KOPT-K1 (cell line): ENCODE measurements at regions not wholly inside any gene's neighbourhood (a gene's known extent, or its start where the extent isn't known, plus 50 kb on each side); places are given as distances from the start of the nearest gene placed in this dataset.
"Not testable (repeated sequence)": the region's sequence is repeated elsewhere in the genome, so short reads cannot be mapped to it uniquely, and the experiment has no call there.

Experiments
- H3K27ac ChIP-seq: fragments of 200-600 bp; sonication (generic); 2 replicates; pipeline ENCODE4 v1.5.1; 2016; ENCODE audit warnings: antibody characterized with exemption, mild to moderate bottlenecking, low read depth, low read length; ENCODE audit not compliant: poor library complexity, severe bottlenecking
- H3K36me3 ChIP-seq: fragments of 200-600 bp; sonication (generic); 2 replicates; pipeline ENCODE4 v1.5.1; 2017; ENCODE audit warnings: antibody characterized with exemption, mild to moderate bottlenecking, low read length, moderate library complexity; ENCODE audit not compliant: insufficient read depth
- H3K9me3 ChIP-seq: fragments of 200-600 bp; sonication (generic); 2 replicates; pipeline ENCODE4 v1.5.1; 2017; ENCODE audit warnings: antibody characterized with exemption, low read length, mild to moderate bottlenecking; ENCODE audit not compliant: insufficient read depth, poor library complexity, severe bottlenecking

- Histone ChIP-seq H3K9me3 (no peaks in the 10 kb centered on the region), H3K27ac (no peak overlapping the region), H3K36me3 (no peaks in the 10 kb centered on the region)
These were observed 186.8 kb upstream of the RND3 start for GRCh38 chr2:150674283-150674682.

DNA sequence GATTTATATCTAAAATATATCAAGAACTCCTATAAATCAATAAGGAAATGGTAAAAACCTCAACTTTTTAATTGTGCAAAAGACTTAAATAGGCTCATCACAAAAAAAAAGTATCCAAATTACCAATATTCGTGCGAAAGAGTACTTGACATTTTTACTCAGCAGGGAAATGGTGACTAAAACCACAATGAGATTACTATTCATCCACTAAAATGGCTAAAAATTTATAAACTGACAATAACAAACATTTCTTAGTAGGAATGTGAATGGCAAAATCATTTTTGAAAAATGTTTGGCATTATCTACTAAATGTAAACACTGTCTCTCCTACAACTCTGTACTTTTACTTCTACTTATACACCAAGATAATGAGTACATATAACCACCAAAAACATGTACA lies 184.8 kb upstream of the RND3 start:
- H3K9me3 ChIP-seq: no peaks in the 10 kb centered on the region
- no peaks in the 10 kb centered on the region for H3K36me3 ChIP-seq
- no peak overlapping the region for H3K27ac ChIP-seq

- Histone ChIP-seq H3K27ac (no peak overlapping the region), H3K9me3 (no peaks in the 10 kb centered on the region), H3K36me3 (no peaks in the 10 kb centered on the region)
These were observed 182.0 kb upstream of the RND3 start for GRCh38 chr2:150669492-150669891.

DNA sequence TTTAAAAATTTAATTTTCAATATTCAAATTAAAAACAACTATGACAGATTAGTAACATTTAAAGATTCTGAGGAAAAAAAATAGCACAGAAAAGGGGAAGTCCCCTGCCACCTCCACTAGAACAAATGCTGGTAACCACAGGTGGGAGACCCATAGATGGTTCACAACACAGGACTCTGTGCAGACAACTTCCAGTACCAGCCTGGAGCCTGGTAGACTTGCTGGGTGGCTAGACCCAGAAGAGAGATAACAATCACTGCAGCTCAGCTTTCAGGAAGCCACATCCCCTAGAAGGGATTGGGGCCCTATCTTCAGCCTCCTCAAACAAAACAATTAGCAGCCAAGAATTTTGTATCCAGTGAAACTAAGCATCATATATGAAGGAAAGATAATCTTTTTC lies 179.6 kb upstream of the RND3 start:
- not testable (repeated sequence) for H3K36me3 ChIP-seq, H3K27ac ChIP-seq, H3K9me3 ChIP-seq

DNA sequence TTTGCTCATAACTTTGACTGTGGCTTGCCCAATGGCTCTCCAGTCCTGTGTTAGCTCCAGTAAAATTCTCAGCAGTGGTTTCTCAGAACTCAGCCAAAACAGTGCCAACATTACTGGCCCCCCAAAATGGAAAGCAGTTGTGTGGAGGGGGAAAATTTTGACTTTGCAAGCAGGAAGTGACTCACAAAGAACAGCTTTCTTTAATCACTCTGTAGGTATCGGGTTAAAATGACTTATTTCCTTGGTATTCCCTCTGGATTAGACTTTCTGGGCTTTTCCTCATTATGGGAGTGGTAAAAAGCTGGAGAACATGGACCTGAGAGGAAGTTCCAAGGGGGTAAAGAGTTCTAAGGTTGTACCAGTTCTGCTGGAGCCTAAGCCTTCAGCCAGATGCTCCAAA lies 175.7 kb upstream of the RND3 start:
- Histone ChIP-seq H3K9me3 (peaks cover 12% of the 10 kb centered on the region), H3K27ac (no peak overlapping the region), H3K36me3 (no peaks in the 10 kb centered on the region)

DNA sequence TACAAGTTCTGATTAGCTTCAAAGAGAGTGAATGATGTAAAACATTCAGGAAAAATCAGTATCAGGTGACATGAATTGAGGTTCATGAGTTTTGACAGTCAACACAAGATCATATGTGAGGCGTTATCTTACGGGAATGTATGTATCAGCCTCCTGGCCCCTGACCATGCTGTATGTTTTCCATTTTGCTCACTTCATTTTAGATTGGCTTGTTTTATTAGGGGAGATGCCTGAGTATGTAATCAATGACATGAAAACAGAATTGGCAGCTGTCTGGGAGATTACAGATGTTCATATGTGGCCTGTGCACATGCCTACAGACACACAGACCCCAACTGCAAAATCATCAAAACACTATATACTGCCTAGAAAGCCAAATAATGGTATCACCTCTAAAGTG lies 168.5 kb upstream of the RND3 start:
- Histone ChIP-seq H3K27ac (no peak overlapping the region), H3K36me3 (no peaks in the 10 kb centered on the region), H3K9me3 (peaks cover under 1% of the 10 kb centered on the region)

- Histone ChIP-seq H3K36me3 (no peaks in the 10 kb centered on the region), H3K27ac (no peak overlapping the region), H3K9me3 (no peaks in the 10 kb centered on the region)
These were observed 165.9 kb upstream of the RND3 start for GRCh38 chr2:150653351-150653750.

DNA sequence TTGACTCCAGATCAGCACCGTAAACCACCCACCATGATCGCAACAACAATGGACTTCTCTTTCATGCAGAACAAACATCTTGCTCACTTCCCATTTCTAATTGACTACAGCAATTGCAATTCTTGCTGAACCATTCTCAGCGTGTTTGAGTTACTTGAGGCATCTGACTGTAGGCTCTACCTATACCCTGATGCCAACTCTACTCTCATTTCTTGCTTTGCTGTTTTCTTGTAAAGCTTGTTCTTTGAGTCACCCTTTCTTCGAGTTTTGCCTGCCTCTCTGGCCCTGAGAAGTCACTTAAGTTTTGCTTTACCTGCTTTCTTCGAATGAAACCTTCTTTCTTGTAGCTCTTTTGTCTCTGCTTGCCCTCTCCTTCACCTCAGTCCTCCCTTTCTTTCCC lies 160.5 kb upstream of the RND3 start:
- Histone ChIP-seq H3K27ac (no peak overlapping the region), H3K36me3 (no peaks in the 10 kb centered on the region)

GRCh38 chr2:150646746-150647145 lies 159.3 kb upstream of the RND3 start:
- Histone ChIP-seq H3K27ac (no peak overlapping the region), H3K36me3 (no peaks in the 10 kb centered on the region), H3K9me3 (no peaks in the 10 kb centered on the region)

More for the DNA sequence above, 160.5 kb upstream of the RND3 start:
- H3K9me3 ChIP-seq: no peaks in the 10 kb centered on the region

- Histone ChIP-seq H3K27ac (no peak overlapping the region), H3K9me3 (no peaks in the 10 kb centered on the region)
These were observed 157.0 kb upstream of the RND3 start for GRCh38 chr2:150644298-150645067.

GRCh38 chr2:150643114-150643725 lies 155.8 kb upstream of the RND3 start:
- H3K36me3 ChIP-seq: no peaks in the 10 kb centered on the region
- H3K27ac ChIP-seq: no peak overlapping the region
- no peaks in the 10 kb centered on the region for H3K9me3 ChIP-seq

More at GRCh38 chr2:150644298-150645067, 157.0 kb upstream of the RND3 start:
- H3K36me3 ChIP-seq: no peaks in the 10 kb centered on the region

- H3K27ac ChIP-seq: no peak overlapping the region
- H3K36me3 ChIP-seq: no peaks in the 10 kb centered on the region
- H3K9me3 ChIP-seq: no peaks in the 10 kb centered on the region
These were observed 152.6 kb upstream of the RND3 start for GRCh38 chr2:150640039-150640438.

- Histone ChIP-seq H3K27ac (no peak overlapping the region), H3K9me3 (no peaks in the 10 kb centered on the region), H3K36me3 (no peaks in the 10 kb centered on the region)
These were observed 151.9 kb upstream of the RND3 start for GRCh38 chr2:150639383-150639782.

DNA sequence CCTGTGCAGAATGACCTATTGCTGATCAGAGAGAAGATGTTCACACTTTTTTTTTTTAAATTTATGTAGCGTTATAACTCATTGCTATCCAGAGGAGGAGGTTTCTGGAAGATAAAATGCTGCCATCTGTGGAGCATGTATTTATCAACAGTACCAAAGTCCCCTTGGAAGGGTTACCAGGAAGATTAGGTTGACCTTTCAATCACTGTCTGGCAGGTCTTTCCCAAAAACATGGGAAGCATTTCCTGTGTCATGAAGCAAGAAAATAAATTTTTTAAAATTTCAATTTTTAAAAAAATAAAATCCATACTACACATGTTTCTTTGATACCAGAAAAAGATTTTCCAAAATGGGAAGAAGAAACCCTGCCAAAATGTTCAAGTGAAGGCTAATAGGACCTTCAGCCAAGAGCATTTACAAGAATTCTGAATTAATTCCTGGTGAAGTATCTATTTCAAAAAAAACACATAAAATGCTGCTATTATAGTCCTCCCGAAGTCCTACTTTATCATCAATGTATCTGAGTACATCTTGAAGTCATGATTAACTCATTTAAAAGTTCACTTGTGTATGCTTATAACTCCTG lies 143.9 kb upstream of the RND3 start:
- H3K27ac ChIP-seq: no peak overlapping the region
- H3K9me3 ChIP-seq: no peaks in the 10 kb centered on the region
- no peaks in the 10 kb centered on the region for H3K36me3 ChIP-seq

- no peaks in the 10 kb centered on the region for H3K36me3 ChIP-seq
- no peak overlapping the region for H3K27ac ChIP-seq
- H3K9me3 ChIP-seq: no peaks in the 10 kb centered on the region
These were observed 143.2 kb upstream of the RND3 start for GRCh38 chr2:150630587-150631235.
